K562 (cell line): ENCODE measurements at regions not wholly inside any gene's neighbourhood (a gene's known extent, or its start where the extent isn't known, plus 50 kb on each side); places are given as distances from the start of the nearest gene placed in this dataset.

ENCODE experiments used
- DPF2 ChIP-seq: fragments of 450-650 bp; IDR thresholded peaks from 2 replicates; pipeline ENCODE4 v1.6.1; 2016
- HEY1 ChIP-seq: fragments of 250-450 bp; sonication (Bioruptor Pico); IDR thresholded peaks from 2 replicates; pipeline ENCODE4 v1.5.0; 2020; ENCODE audit warnings: mild to moderate bottlenecking, moderate library complexity, borderline replicate concordance
- PURB ChIP-seq: sonication (generic); formaldehyde crosslinking; IDR thresholded peaks from 2 replicates; pipeline ENCODE4 v1.9.0; 2021; ENCODE audit warnings: low read depth, mild to moderate bottlenecking, missing genetic modification reagents
- ZNF140 ChIP-seq: fragments of 250-450 bp; sonication (Bioruptor Pico); IDR thresholded peaks from 2 replicates; pipeline ENCODE4 v1.8.0; 2021; ENCODE audit warnings: moderate library complexity, mild to moderate bottlenecking, inconsistent platforms
- ZNF561 ChIP-seq: fragments of 450-650 bp; formaldehyde crosslinking; conservative IDR thresholded peaks from 2 replicates; pipeline ENCODE4 v1.4.0; 2020; ENCODE audit warnings: mild to moderate bottlenecking, moderate library complexity
- TF ChIP-seq, protein P1 (sequence below): fragments of 450-650 bp; IDR thresholded peaks from 2 replicates; pipeline ENCODE4 v1.6.1; 2016; ENCODE audit warnings: mild to moderate bottlenecking, moderate library complexity

DNA sequence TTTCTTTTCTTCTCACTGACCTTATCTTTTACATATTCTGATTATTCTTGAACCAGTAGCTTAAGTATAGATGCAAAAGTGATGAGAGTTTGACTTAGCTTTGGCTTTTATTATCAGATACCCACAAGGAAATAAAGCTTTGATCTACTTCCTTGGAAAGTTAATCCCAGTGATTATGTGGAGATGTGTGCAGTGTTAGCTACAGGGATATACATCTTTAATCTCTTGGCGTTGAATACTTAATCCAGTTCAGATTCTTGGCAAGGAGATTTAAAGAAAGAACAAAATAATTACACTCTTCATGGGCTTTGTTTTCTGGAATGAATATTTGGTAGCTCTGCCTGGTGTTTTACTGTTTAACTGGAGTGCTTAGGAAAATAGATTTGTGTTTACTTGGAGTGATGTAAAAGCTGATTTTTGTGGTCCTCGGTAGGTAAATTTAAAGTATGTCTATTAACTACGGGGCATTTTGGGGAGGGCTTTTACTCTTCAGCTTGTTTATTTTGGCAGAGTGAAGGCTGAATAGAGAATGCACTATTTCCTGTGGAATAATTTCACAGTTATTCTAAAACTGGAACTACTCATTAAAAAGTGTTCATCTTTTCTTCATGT is 150.1 kb upstream of the LRIG3 start (continued):
- TF ChIP-seq, protein P1, sequence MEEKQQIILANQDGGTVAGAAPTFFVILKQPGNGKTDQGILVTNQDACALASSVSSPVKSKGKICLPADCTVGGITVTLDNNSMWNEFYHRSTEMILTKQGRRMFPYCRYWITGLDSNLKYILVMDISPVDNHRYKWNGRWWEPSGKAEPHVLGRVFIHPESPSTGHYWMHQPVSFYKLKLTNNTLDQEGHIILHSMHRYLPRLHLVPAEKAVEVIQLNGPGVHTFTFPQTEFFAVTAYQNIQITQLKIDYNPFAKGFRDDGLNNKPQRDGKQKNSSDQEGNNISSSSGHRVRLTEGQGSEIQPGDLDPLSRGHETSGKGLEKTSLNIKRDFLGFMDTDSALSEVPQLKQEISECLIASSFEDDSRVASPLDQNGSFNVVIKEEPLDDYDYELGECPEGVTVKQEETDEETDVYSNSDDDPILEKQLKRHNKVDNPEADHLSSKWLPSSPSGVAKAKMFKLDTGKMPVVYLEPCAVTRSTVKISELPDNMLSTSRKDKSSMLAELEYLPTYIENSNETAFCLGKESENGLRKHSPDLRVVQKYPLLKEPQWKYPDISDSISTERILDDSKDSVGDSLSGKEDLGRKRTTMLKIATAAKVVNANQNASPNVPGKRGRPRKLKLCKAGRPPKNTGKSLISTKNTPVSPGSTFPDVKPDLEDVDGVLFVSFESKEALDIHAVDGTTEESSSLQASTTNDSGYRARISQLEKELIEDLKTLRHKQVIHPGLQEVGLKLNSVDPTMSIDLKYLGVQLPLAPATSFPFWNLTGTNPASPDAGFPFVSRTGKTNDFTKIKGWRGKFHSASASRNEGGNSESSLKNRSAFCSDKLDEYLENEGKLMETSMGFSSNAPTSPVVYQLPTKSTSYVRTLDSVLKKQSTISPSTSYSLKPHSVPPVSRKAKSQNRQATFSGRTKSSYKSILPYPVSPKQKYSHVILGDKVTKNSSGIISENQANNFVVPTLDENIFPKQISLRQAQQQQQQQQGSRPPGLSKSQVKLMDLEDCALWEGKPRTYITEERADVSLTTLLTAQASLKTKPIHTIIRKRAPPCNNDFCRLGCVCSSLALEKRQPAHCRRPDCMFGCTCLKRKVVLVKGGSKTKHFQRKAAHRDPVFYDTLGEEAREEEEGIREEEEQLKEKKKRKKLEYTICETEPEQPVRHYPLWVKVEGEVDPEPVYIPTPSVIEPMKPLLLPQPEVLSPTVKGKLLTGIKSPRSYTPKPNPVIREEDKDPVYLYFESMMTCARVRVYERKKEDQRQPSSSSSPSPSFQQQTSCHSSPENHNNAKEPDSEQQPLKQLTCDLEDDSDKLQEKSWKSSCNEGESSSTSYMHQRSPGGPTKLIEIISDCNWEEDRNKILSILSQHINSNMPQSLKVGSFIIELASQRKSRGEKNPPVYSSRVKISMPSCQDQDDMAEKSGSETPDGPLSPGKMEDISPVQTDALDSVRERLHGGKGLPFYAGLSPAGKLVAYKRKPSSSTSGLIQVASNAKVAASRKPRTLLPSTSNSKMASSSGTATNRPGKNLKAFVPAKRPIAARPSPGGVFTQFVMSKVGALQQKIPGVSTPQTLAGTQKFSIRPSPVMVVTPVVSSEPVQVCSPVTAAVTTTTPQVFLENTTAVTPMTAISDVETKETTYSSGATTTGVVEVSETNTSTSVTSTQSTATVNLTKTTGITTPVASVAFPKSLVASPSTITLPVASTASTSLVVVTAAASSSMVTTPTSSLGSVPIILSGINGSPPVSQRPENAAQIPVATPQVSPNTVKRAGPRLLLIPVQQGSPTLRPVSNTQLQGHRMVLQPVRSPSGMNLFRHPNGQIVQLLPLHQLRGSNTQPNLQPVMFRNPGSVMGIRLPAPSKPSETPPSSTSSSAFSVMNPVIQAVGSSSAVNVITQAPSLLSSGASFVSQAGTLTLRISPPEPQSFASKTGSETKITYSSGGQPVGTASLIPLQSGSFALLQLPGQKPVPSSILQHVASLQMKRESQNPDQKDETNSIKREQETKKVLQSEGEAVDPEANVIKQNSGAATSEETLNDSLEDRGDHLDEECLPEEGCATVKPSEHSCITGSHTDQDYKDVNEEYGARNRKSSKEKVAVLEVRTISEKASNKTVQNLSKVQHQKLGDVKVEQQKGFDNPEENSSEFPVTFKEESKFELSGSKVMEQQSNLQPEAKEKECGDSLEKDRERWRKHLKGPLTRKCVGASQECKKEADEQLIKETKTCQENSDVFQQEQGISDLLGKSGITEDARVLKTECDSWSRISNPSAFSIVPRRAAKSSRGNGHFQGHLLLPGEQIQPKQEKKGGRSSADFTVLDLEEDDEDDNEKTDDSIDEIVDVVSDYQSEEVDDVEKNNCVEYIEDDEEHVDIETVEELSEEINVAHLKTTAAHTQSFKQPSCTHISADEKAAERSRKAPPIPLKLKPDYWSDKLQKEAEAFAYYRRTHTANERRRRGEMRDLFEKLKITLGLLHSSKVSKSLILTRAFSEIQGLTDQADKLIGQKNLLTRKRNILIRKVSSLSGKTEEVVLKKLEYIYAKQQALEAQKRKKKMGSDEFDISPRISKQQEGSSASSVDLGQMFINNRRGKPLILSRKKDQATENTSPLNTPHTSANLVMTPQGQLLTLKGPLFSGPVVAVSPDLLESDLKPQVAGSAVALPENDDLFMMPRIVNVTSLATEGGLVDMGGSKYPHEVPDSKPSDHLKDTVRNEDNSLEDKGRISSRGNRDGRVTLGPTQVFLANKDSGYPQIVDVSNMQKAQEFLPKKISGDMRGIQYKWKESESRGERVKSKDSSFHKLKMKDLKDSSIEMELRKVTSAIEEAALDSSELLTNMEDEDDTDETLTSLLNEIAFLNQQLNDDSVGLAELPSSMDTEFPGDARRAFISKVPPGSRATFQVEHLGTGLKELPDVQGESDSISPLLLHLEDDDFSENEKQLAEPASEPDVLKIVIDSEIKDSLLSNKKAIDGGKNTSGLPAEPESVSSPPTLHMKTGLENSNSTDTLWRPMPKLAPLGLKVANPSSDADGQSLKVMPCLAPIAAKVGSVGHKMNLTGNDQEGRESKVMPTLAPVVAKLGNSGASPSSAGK: no peak
- TF ChIP-seq HEY1 (CRISPR knock-in tag) (no peak), DPF2 (no peak), ZNF561 (CRISPR knock-in tag) (no peak), PURB (CRISPR knock-in tag) (no peak), ZNF140 (CRISPR knock-in tag) (no peak)
